Esophagus squamous epithelium (tissue), 5 donors: ENCODE measurements at regions not wholly inside any gene's neighbourhood (a gene's known extent, or its start where the extent isn't known, plus 50 kb on each side); places are given as distances from the start of the nearest gene placed in this dataset.

Experiments used
- DNase-seq: peaks from one replicate; lab custom pipeline; 2025; lab: John Stamatoyannopoulos, UW
- H3K27ac ChIP-seq, 4 donors: fragments of 200-600 bp; sonication (generic); one replicate each; pipeline ENCODE4 v1.5.1; 2016 to 2019; ENCODE audit warnings: mild to moderate bottlenecking in 1 of 4
- H3K27me3 ChIP-seq, 4 donors: fragments of 200-600 bp; sonication (generic); 1 replicate in 3 of 4; 2 replicates in 1 of 4; pipeline versions ENCODE4 v1.5.1 to v1.6.0; 2017 to 2021; ENCODE audit warnings: antibody characterized with exemption in 1 of 4
- H3K36me3 ChIP-seq, 3 donors: fragments of 200-600 bp; sonication (generic); one replicate each; pipeline ENCODE4 v1.5.1; 2016 to 2019
- H3K4me1 ChIP-seq, 3 donors: fragments of 200-600 bp; sonication (generic); one replicate each; pipeline ENCODE4 v1.5.1; 2017 to 2019
- H3K4me3 ChIP-seq, 4 donors: fragments of 200-600 bp; sonication (generic); 1 replicate in 3 of 4; 2 replicates in 1 of 4; pipeline ENCODE4 v1.5.1; 2016 to 2019; ENCODE audit warnings: mild to moderate bottlenecking in 2 of 4, moderate library complexity in 1 of 4
- H3K9me3 ChIP-seq, 3 donors: fragments of 200-600 bp; sonication (generic); one replicate each; pipeline ENCODE4 v1.5.1; 2016 to 2019
- POLR2A ChIP-seq, 4 donors: fragments of 450-650 bp; IDR thresholded peaks; one replicate each; pipeline ENCODE4 v1.6.1; 2017; ENCODE audit warnings: antibody characterized with exemption in 4 of 4, mild to moderate bottlenecking in 4 of 4, moderate library complexity in 3 of 4
- WGBS, 2 donors: methylation state at CpG; one replicate each; pipeline ENCODE4 v1.1.5; 2018; 5-methylcytosine and 5-hydroxymethylcytosine counted together
- intact Hi-C: fragments of 100-400 bp; cut with DNase I; formaldehyde crosslinking; loops from one replicate; pipeline ENCODE4 v1.15.0; 2022
- TF ChIP-seq, protein P1 (sequence below), 6 experiments: fragments of 450-650 bp in 4 of 6; fragments of 200-600 bp in 2 of 6; sonication (generic) in 2 of 6; IDR thresholded peaks; one replicate each; pipeline ENCODE4 v1.5.1; 2016 to 2019; ENCODE audit warnings: antibody characterized with exemption in 6 of 6, mild to moderate bottlenecking in 4 of 6, moderate library complexity in 4 of 6
- donor health status: DM: yes; HTN: yes; CAD: no.

DNA sequence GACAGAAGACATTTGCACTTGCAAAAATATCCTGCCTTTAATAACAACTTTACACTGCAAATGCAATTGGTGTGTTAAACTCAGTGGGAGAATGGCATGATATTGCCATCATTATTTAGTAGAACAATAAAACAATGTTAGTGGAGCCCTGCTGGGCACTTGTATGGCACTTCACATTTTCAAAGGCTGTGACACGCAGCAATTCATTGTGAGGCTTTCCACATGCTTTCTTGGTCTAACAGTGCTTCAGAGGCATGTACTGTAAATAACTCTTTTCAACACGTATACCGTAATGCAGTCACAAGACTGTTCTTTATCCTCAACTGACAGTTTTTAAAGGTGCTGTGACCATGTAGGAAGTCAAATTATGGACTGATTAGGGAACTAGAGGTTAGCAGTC is 155.5 kb upstream of the EPB41L4A start:
- no peak for DNase-seq
- 69 to 80% methylated on average over 3 of the region's 3 CpGs for WGBS, 2 donors
- Histone ChIP-seq H3K4me1 (peaks cover 0 to 4% (median 0%) of the 10 kb centered on the region in 3 donors), H3K4me3 (no peak overlapping the region), H3K27ac (no peak overlapping the region), H3K9me3 (no peaks in the 10 kb centered on the region), H3K27me3 (no peaks in the 10 kb centered on the region), H3K36me3 (no peaks in the 10 kb centered on the region)
- TF ChIP-seq POLR2A (IDR thresholded peaks at IDR 0.05), result no peak
- TF ChIP-seq, protein P1, sequence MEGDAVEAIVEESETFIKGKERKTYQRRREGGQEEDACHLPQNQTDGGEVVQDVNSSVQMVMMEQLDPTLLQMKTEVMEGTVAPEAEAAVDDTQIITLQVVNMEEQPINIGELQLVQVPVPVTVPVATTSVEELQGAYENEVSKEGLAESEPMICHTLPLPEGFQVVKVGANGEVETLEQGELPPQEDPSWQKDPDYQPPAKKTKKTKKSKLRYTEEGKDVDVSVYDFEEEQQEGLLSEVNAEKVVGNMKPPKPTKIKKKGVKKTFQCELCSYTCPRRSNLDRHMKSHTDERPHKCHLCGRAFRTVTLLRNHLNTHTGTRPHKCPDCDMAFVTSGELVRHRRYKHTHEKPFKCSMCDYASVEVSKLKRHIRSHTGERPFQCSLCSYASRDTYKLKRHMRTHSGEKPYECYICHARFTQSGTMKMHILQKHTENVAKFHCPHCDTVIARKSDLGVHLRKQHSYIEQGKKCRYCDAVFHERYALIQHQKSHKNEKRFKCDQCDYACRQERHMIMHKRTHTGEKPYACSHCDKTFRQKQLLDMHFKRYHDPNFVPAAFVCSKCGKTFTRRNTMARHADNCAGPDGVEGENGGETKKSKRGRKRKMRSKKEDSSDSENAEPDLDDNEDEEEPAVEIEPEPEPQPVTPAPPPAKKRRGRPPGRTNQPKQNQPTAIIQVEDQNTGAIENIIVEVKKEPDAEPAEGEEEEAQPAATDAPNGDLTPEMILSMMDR (IDR thresholded peaks at IDR 0.05), result no peak
- intact Hi-C loops, result no loop called here

DNA sequence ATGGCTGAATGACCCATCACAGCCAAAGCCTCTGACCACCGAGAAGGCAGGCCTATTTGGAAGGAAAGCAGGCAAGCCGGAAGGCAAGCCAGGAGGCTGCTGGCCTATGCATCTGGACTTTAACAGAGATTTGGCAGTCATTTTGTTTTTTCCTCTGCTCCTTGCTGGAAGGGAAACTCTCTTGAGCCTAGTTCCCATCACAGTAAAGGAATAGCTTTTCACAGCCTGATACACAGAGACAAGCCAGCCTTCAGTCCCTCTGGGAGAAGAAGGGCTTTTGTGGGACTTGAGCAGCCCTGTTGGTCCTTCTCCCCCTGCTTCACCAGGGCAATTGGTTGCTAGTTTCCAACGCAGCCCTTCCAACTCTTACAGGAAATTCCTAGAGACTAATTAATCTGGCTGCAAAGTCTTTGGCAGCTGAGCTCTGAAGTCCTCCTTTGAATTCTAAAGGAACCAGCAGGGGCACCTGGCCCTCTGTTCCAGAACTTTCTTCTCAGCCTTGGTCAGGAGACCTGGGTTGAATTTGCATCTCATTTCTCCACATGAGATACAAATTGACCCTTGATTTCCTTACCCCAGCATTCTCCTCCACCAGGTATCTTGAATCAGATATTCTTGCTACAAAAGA is 157.3 kb upstream of the EPB41L4A start:
- intact Hi-C loops, result no loop called here
- no peaks in the 10 kb centered on the region for H3K9me3 ChIP-seq
- 39 to 70% methylated on average over 2 of the region's 3 CpGs for WGBS, 2 donors
- no peaks in the 10 kb centered on the region for H3K27me3 ChIP-seq
- H3K4me3 ChIP-seq, result no peak overlapping the region
- peak overlapping the region in 1 of 4 donors; percentile 26 for H3K27ac ChIP-seq
- H3K36me3 ChIP-seq, result no peaks in the 10 kb centered on the region
- DNase-seq, result no peak
- H3K4me1 ChIP-seq, result peaks cover 0 to 4% (median 0%) of the 10 kb centered on the region in 3 donors
- TF ChIP-seq POLR2A (IDR thresholded peaks at IDR 0.05), result no peak
- TF ChIP-seq, protein P1 (IDR thresholded peaks at IDR 0.05), result no peak

DNA sequence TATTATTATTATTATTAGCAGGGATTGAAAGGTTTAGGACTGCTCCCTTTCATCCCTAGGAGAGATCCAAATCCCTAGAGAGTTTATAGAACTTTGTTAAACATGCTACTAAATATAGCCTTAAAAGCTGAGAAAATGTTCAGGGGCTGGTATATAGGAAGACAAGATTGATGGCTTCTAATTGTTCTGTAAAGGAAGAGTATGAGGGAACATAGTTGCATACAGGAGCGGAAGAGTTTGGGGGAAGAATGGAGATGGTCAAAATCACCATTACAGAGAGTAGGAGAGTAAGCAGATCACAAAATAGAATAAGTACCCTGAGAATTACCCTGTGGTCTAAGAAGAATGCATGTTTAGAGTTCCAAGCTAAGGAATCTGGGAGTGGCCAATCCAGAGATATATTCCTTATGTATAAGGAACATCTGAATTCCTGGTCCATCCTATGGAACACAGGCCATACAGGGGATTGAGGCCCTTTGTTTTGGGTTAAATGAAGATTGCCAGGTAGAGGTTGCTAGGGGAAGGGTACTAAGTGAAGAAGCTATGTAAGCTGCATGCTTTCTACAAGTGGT is 158.0 kb upstream of the APC start:
- 45 to 100% methylated on average over 1 of the region's 1 CpG for WGBS, 2 donors
- no peak overlapping the region for H3K27ac ChIP-seq
- intact Hi-C loops, result no loop called here
- H3K27me3 ChIP-seq, result peaks cover 0 to 2% (median 0%) of the 10 kb centered on the region in 4 donors
- peaks cover 0 to 4% (median 0%) of the 10 kb centered on the region in 3 donors for H3K4me1 ChIP-seq
- no peak for DNase-seq
- no peaks in the 10 kb centered on the region for H3K9me3 ChIP-seq
- H3K36me3 ChIP-seq, result no peaks in the 10 kb centered on the region
- TF ChIP-seq, protein P1 (IDR thresholded peaks at IDR 0.05), result no peak
- no peak for TF ChIP-seq POLR2A (IDR thresholded peaks at IDR 0.05)
- no peak overlapping the region for H3K4me3 ChIP-seq

DNA sequence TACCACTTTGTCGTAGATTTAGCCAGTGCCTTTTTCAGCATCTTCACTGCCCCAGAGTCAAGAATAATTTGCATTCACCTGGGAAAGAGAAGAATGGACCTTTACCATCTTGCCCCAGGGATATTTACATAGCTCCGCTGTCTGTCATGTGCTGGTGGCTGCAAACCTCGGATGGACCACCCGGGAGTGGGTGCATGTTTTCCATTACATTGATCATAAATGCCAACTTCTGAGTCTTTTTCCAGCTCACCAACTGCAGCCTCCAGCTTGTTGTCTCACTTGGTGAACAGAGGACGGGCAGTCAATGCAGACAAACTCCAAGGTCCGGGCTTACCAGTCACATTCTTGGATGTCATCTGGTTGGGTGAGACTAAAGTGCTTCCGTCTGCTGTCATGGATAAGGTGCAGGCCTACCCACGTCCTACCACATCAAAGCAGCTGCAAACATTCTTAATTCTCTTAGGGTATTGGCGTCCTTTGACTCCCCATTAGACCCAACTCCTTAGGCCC is 155.8 kb upstream of the APC start:
- H3K4me3 ChIP-seq, result no peak overlapping the region
- peaks cover 0 to 16% (median 0%) of the 10 kb centered on the region in 4 donors for H3K27me3 ChIP-seq
- TF ChIP-seq POLR2A (IDR thresholded peaks at IDR 0.05), result no peak
- TF ChIP-seq, protein P1 (IDR thresholded peaks at IDR 0.05), result no peak
- H3K9me3 ChIP-seq, result no peaks in the 10 kb centered on the region
- no peak for DNase-seq
- no peaks in the 10 kb centered on the region for H3K36me3 ChIP-seq
- intact Hi-C loops, result no loop called here
- H3K27ac ChIP-seq, result no peak overlapping the region
- WGBS, 2 donors, result 83 to 91% methylated on average over 4 to 9 of the region's 9 CpGs
- H3K4me1 ChIP-seq, result no peaks in the 10 kb centered on the region

DNA sequence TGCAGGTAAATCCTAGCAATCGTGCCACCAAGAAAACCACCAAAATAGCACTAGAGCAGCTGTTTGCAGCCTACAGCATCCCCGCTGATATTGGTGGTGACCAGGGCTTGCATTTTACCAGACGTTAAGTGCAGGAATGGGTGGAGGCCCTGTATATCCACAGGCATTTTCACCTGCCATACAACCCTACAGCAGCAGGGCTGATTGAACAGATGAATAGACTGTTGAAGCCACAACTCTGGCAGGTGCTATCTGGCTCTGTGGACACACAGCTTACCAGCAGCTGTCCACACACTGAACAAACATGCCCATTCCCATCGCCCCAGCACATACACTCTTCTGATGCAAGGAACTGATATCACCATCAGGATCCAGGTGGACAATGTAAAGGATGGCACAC is 154.5 kb upstream of the APC start:
- 79 to 89% methylated on average over 4 of the region's 4 CpGs for WGBS, 2 donors
- TF ChIP-seq, protein P1 (IDR thresholded peaks at IDR 0.05), result no peak
- no peak for TF ChIP-seq POLR2A (IDR thresholded peaks at IDR 0.05)

More for the DNA sequence above, 154.5 kb upstream of the APC start:
- no peak overlapping the region for H3K27ac ChIP-seq
- no peak for DNase-seq
- no peaks in the 10 kb centered on the region for H3K36me3 ChIP-seq
- no peaks in the 10 kb centered on the region for H3K4me1 ChIP-seq
- intact Hi-C loops, result no loop called here
- peaks cover 0 to 19% (median 0%) of the 10 kb centered on the region in 4 donors for H3K27me3 ChIP-seq
- H3K4me3 ChIP-seq, result no peak overlapping the region
- no peaks in the 10 kb centered on the region for H3K9me3 ChIP-seq
